ENCODE measurements at regions not wholly inside any gene's neighbourhood (a gene's known extent, or its start where the extent isn't known, plus 50 kb on each side); places are given as distances from the start of the nearest gene placed in this dataset.

GRCh38 chr7:25557379-25557917, 329.2 kb upstream of the NPVF start:
- Histone ChIP-seq H3K4me3 (ENCODE audit: low read depth, low read length) (no peak overlapping the region), H3K27me3 (ENCODE audit: control insufficient read depth, insufficient read depth, low read length) (no peaks in the 10 kb centered on the region), H3K9ac (ENCODE audit: low read depth, low read length) (no peak overlapping the region), H3K36me3 (ENCODE audit: control insufficient read depth, insufficient read depth, low read length) (no peaks in the 10 kb centered on the region), H3K9me3 (ENCODE audit: control insufficient read depth, insufficient read depth, low read length) (no peaks in the 10 kb centered on the region), H3K4me1 (ENCODE audit: control insufficient read depth, insufficient read depth, low read length) (peaks cover 2% of the 10 kb centered on the region)

GRCh38 chr7:25557930-25558329, 329.6 kb upstream of the NPVF start:
- H3K36me3 ChIP-seq (ENCODE audit: control insufficient read depth, insufficient read depth, low read length) = no peaks in the 10 kb centered on the region
- H3K4me1 ChIP-seq (ENCODE audit: control insufficient read depth, insufficient read depth, low read length) = peaks cover 2% of the 10 kb centered on the region
- H3K9me3 ChIP-seq (ENCODE audit: control insufficient read depth, insufficient read depth, low read length) = no peaks in the 10 kb centered on the region
- no peak overlapping the region for H3K4me3 ChIP-seq (ENCODE audit: low read depth, low read length)
- no peaks in the 10 kb centered on the region for H3K27me3 ChIP-seq (ENCODE audit: control insufficient read depth, insufficient read depth, low read length)
- H3K9ac ChIP-seq (ENCODE audit: low read depth, low read length) = no peak overlapping the region

- no peak overlapping the region for H3K9ac ChIP-seq (ENCODE audit: low read depth, low read length)
Measured at GRCh38 chr7:25558605-25559004, 330.3 kb upstream of the NPVF start.

GRCh38 chr7:25559581-25560367, 331.5 kb upstream of the NPVF start:
- H3K27me3 ChIP-seq (ENCODE audit: control insufficient read depth, insufficient read depth, low read length) = no peaks in the 10 kb centered on the region
- no peak overlapping the region for H3K4me3 ChIP-seq (ENCODE audit: low read depth, low read length)
- H3K9ac ChIP-seq (ENCODE audit: low read depth, low read length) = no peak overlapping the region
- no peaks in the 10 kb centered on the region for H3K9me3 ChIP-seq (ENCODE audit: control insufficient read depth, insufficient read depth, low read length)
- H3K36me3 ChIP-seq (ENCODE audit: control insufficient read depth, insufficient read depth, low read length) = no peaks in the 10 kb centered on the region
- no peaks in the 10 kb centered on the region for H3K4me1 ChIP-seq (ENCODE audit: control insufficient read depth, insufficient read depth, low read length)

More at GRCh38 chr7:25558605-25559004, 330.3 kb upstream of the NPVF start:
- Histone ChIP-seq H3K4me1 (ENCODE audit: control insufficient read depth, insufficient read depth, low read length) (peaks cover 2% of the 10 kb centered on the region), H3K9me3 (ENCODE audit: control insufficient read depth, insufficient read depth, low read length) (no peaks in the 10 kb centered on the region), H3K4me3 (ENCODE audit: low read depth, low read length) (no peak overlapping the region), H3K36me3 (ENCODE audit: control insufficient read depth, insufficient read depth, low read length) (no peaks in the 10 kb centered on the region), H3K27me3 (ENCODE audit: control insufficient read depth, insufficient read depth, low read length) (no peaks in the 10 kb centered on the region)

GRCh38 chr7:25562673-25563182, 334.4 kb upstream of the NPVF start:
- H3K27me3 ChIP-seq (ENCODE audit: control insufficient read depth, insufficient read depth, low read length) = no peaks in the 10 kb centered on the region
- no peak overlapping the region for H3K4me3 ChIP-seq (ENCODE audit: low read depth, low read length)
- no peaks in the 10 kb centered on the region for H3K9me3 ChIP-seq (ENCODE audit: control insufficient read depth, insufficient read depth, low read length)
- H3K9ac ChIP-seq (ENCODE audit: low read depth, low read length) = no peak overlapping the region
- H3K4me1 ChIP-seq (ENCODE audit: control insufficient read depth, insufficient read depth, low read length) = no peaks in the 10 kb centered on the region
- no peaks in the 10 kb centered on the region for H3K36me3 ChIP-seq (ENCODE audit: control insufficient read depth, insufficient read depth, low read length)

GRCh38 chr7:25565002-25565401, 336.7 kb upstream of the NPVF start:
- H3K27me3 ChIP-seq (ENCODE audit: control insufficient read depth, insufficient read depth, low read length) = no peaks in the 10 kb centered on the region
- H3K9ac ChIP-seq (ENCODE audit: low read depth, low read length) = no peak overlapping the region
- H3K4me1 ChIP-seq (ENCODE audit: control insufficient read depth, insufficient read depth, low read length) = peaks cover 2% of the 10 kb centered on the region
- no peaks in the 10 kb centered on the region for H3K9me3 ChIP-seq (ENCODE audit: control insufficient read depth, insufficient read depth, low read length)
- no peaks in the 10 kb centered on the region for H3K36me3 ChIP-seq (ENCODE audit: control insufficient read depth, insufficient read depth, low read length)
- no peak overlapping the region for H3K4me3 ChIP-seq (ENCODE audit: low read depth, low read length)

- no peak overlapping the region for H3K9ac ChIP-seq (ENCODE audit: low read depth, low read length)
- no peak overlapping the region for H3K4me3 ChIP-seq (ENCODE audit: low read depth, low read length)
- peaks cover 2% of the 10 kb centered on the region for H3K4me1 ChIP-seq (ENCODE audit: control insufficient read depth, insufficient read depth, low read length)
- H3K27me3 ChIP-seq (ENCODE audit: control insufficient read depth, insufficient read depth, low read length) = no peaks in the 10 kb centered on the region
- no peaks in the 10 kb centered on the region for H3K36me3 ChIP-seq (ENCODE audit: control insufficient read depth, insufficient read depth, low read length)
- no peaks in the 10 kb centered on the region for H3K9me3 ChIP-seq (ENCODE audit: control insufficient read depth, insufficient read depth, low read length)
Measured at GRCh38 chr7:25565949-25566348, 337.7 kb upstream of the NPVF start.

GRCh38 chr7:25567430-25567829, 339.1 kb upstream of the NPVF start:
- Histone ChIP-seq H3K9me3 (ENCODE audit: control insufficient read depth, insufficient read depth, low read length) (no peaks in the 10 kb centered on the region), H3K9ac (ENCODE audit: low read depth, low read length) (no peak overlapping the region), H3K36me3 (ENCODE audit: control insufficient read depth, insufficient read depth, low read length) (no peaks in the 10 kb centered on the region), H3K4me1 (ENCODE audit: control insufficient read depth, insufficient read depth, low read length) (peaks cover 2% of the 10 kb centered on the region), H3K4me3 (ENCODE audit: low read depth, low read length) (no peak overlapping the region), H3K27me3 (ENCODE audit: control insufficient read depth, insufficient read depth, low read length) (no peaks in the 10 kb centered on the region)

- Histone ChIP-seq H3K9ac (ENCODE audit: low read depth, low read length) (no peak overlapping the region), H3K4me1 (ENCODE audit: control insufficient read depth, insufficient read depth, low read length) (peaks cover 2% of the 10 kb centered on the region), H3K4me3 (ENCODE audit: low read depth, low read length) (no peak overlapping the region), H3K9me3 (ENCODE audit: control insufficient read depth, insufficient read depth, low read length) (no peaks in the 10 kb centered on the region), H3K27me3 (ENCODE audit: control insufficient read depth, insufficient read depth, low read length) (no peaks in the 10 kb centered on the region), H3K36me3 (ENCODE audit: control insufficient read depth, insufficient read depth, low read length) (no peaks in the 10 kb centered on the region)
Measured at GRCh38 chr7:25569765-25570164, 341.5 kb upstream of the NPVF start.

- no peaks in the 10 kb centered on the region for H3K36me3 ChIP-seq (ENCODE audit: control insufficient read depth, insufficient read depth, low read length)
- no peak overlapping the region for H3K4me3 ChIP-seq (ENCODE audit: low read depth, low read length)
- H3K4me1 ChIP-seq (ENCODE audit: control insufficient read depth, insufficient read depth, low read length) = peaks cover 2% of the 10 kb centered on the region
- no peaks in the 10 kb centered on the region for H3K27me3 ChIP-seq (ENCODE audit: control insufficient read depth, insufficient read depth, low read length)
- no peak overlapping the region for H3K9ac ChIP-seq (ENCODE audit: low read depth, low read length)
- H3K9me3 ChIP-seq (ENCODE audit: control insufficient read depth, insufficient read depth, low read length) = no peaks in the 10 kb centered on the region
Measured at GRCh38 chr7:25572423-25572822, 344.1 kb upstream of the NPVF start.

GRCh38 chr7:25574828-25575227, 346.5 kb upstream of the NPVF start:
- no peaks in the 10 kb centered on the region for H3K4me1 ChIP-seq (ENCODE audit: control insufficient read depth, insufficient read depth, low read length)
- H3K36me3 ChIP-seq (ENCODE audit: control insufficient read depth, insufficient read depth, low read length) = no peaks in the 10 kb centered on the region
- no peaks in the 10 kb centered on the region for H3K9me3 ChIP-seq (ENCODE audit: control insufficient read depth, insufficient read depth, low read length)

GRCh38 chr7:25575634-25576033, 347.3 kb upstream of the NPVF start:
- H3K27me3 ChIP-seq (ENCODE audit: control insufficient read depth, insufficient read depth, low read length) = no peaks in the 10 kb centered on the region
- H3K9me3 ChIP-seq (ENCODE audit: control insufficient read depth, insufficient read depth, low read length) = no peaks in the 10 kb centered on the region
- H3K9ac ChIP-seq (ENCODE audit: low read depth, low read length) = no peak overlapping the region
- no peaks in the 10 kb centered on the region for H3K36me3 ChIP-seq (ENCODE audit: control insufficient read depth, insufficient read depth, low read length)
- no peaks in the 10 kb centered on the region for H3K4me1 ChIP-seq (ENCODE audit: control insufficient read depth, insufficient read depth, low read length)
- no peak overlapping the region for H3K4me3 ChIP-seq (ENCODE audit: low read depth, low read length)

More at GRCh38 chr7:25574828-25575227, 346.5 kb upstream of the NPVF start:
- Histone ChIP-seq H3K9ac (ENCODE audit: low read depth, low read length) (no peak overlapping the region), H3K4me3 (ENCODE audit: low read depth, low read length) (no peak overlapping the region), H3K27me3 (ENCODE audit: control insufficient read depth, insufficient read depth, low read length) (no peaks in the 10 kb centered on the region)

All from iPS-15b (cell line).